Ectodermal cell (in vitro differentiated cells): ENCODE measurements at regions not wholly inside any gene's neighbourhood (a gene's known extent, or its start where the extent isn't known, plus 50 kb on each side); places are given as distances from the start of the nearest gene placed in this dataset.
"Not testable (repeated sequence)": the region's sequence is repeated elsewhere in the genome, so short reads cannot be mapped to it uniquely, and the experiment has no call there.

Experiments
- H3K27ac ChIP-seq: 2 replicates; pipeline ENCODE4 v1.7.0; 2013; ENCODE audit warnings: mild to moderate bottlenecking, low read depth, low read length; ENCODE audit not compliant: insufficient read depth, poor library complexity, severe bottlenecking
- H3K27me3 ChIP-seq: 2 replicates; pipeline ENCODE4 v1.7.0; 2013; ENCODE audit warnings: mild to moderate bottlenecking, low read length; ENCODE audit not compliant: insufficient read depth, control insufficient read depth, poor library complexity, severe bottlenecking
- H3K36me3 ChIP-seq: one replicate; pipeline ENCODE4 v1.7.0; 2013; ENCODE audit warnings: low read length; ENCODE audit not compliant: control insufficient read depth, insufficient read depth
- H3K4me1 ChIP-seq: one replicate; pipeline ENCODE4 v1.7.0; 2013; ENCODE audit warnings: low read length; ENCODE audit not compliant: control insufficient read depth, insufficient read depth
- H3K4me3 ChIP-seq: 2 replicates; pipeline ENCODE4 v1.7.0; 2013; ENCODE audit warnings: low read depth, low read length, control low read depth; ENCODE audit not compliant: insufficient read depth
- H3K9me3 ChIP-seq: 2 replicates; pipeline ENCODE4 v1.7.0; 2013; ENCODE audit warnings: mild to moderate bottlenecking, low read length, moderate library complexity; ENCODE audit not compliant: control insufficient read depth
- WGBS, 2 experiments: methylation state at CpG; one replicate each; pipeline ENCODE4 v1.1.7; 2013; ENCODE audit warnings: missing lambda C conversion rate in 2 of 2; 5-methylcytosine and 5-hydroxymethylcytosine counted together

DNA sequence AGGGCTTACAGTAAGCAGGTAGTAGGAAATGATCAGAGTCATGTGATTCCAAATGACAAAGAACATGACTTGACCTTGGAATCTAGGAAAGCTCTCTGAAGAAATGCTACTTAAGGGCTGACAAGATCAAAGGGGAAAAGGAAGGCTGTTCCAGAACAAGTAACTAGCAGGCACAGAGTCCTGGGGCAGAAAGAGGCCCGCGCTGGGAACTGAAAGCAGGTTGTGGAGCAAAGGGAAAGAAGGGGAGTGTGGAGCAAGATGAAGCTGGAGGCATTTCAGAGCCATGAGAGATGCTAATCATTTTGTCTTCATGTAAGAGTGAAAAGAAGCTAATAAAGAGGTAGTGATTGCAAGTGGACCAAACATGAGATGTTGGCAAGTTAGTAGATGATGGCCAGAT is 397.5 kb downstream of the DTWD2 start:
- Histone ChIP-seq H3K9me3 (no peaks in the 10 kb centered on the region), H3K36me3 (no peaks in the 10 kb centered on the region), H3K4me1 (no peaks in the 10 kb centered on the region), H3K27me3 (no peaks in the 10 kb centered on the region), H3K27ac (no peak overlapping the region), H3K4me3 (no peak overlapping the region)
- 92 to 95% methylated on average over 2 of the region's 2 CpGs for WGBS, 2 experiments

DNA sequence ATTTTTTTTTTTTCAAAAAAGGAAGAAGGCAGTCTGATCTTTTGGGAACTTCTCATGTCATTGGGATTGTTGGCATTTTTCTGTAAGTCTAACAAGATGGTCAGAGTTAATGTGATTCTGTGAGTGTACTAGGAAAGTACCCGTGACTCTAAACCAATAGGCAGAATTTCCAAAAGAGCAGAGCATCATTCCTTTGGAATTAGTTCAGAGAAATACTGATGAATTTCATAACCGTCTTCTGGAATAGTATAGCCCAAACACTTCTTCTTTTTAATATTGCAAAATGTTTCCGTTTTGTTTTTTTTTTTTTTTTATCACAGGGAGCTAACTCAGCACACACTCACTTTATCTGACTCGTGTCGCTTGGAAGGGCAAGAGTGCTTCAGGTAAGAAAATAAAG is 407.4 kb downstream of the DTWD2 start:
- Histone ChIP-seq H3K27me3 (no peaks in the 10 kb centered on the region), H3K36me3 (no peaks in the 10 kb centered on the region), H3K9me3 (no peaks in the 10 kb centered on the region), H3K4me3 (no peak overlapping the region), H3K27ac (no peak overlapping the region), H3K4me1 (no peaks in the 10 kb centered on the region)
- 89 to 91% methylated on average over 5 of the region's 5 CpGs for WGBS, 2 experiments

DNA sequence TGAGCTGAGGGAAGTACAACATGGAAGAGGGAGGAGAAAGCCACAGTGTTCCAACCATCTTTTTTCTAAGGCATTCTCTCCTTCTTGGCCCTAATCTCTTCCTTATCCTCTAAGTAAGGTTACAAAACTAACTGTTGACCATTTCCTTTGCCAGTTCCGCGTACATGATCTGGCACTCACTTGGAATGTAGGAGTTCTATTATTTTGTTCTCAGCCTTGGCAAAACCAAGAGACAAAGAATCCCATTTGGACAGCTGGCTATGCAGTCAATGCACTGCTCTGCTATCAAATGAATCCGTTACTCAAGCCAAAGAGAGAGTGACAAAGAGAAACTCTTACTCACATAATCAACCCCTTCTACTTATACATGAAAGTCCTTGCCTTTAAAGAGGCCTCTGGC is 410.3 kb downstream of the DTWD2 start:
- 96% methylated on average over 3 of the region's 3 CpGs for WGBS, 2 experiments
- no peak overlapping the region for H3K4me3 ChIP-seq

DNA sequence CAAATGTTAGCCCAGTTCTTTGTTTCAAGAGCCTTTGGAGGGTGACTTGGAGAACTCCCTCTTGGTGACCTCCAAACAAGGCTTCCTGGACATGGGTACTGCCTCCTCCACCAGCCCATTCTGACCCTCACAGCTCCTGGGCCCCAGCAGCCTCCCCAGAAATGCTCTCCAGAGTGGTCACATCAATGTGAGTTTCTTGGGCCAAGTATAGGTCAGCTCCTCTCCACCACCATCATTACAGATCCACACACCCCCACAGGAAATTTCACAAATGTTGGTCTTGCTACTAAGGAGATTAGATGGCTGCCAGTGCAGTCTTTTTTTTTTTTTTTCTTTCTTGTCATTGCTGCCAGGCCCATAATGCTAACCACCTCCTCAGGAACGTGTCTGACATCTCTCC is 410.7 kb downstream of the DTWD2 start:
- H3K36me3 ChIP-seq = no peaks in the 10 kb centered on the region
- no peak overlapping the region for H3K4me3 ChIP-seq
- 76 to 100% methylated on average over 1 of the region's 1 CpG for WGBS, 2 experiments
- H3K4me1 ChIP-seq = no peaks in the 10 kb centered on the region
- H3K27me3 ChIP-seq = no peaks in the 10 kb centered on the region
- H3K9me3 ChIP-seq = no peaks in the 10 kb centered on the region
- H3K27ac ChIP-seq = no peak overlapping the region

More for the DNA sequence above, 410.3 kb downstream of the DTWD2 start:
- no peaks in the 10 kb centered on the region for H3K36me3 ChIP-seq
- H3K27me3 ChIP-seq = no peaks in the 10 kb centered on the region
- H3K27ac ChIP-seq = no peak overlapping the region
- no peaks in the 10 kb centered on the region for H3K9me3 ChIP-seq
- H3K4me1 ChIP-seq = no peaks in the 10 kb centered on the region

DNA sequence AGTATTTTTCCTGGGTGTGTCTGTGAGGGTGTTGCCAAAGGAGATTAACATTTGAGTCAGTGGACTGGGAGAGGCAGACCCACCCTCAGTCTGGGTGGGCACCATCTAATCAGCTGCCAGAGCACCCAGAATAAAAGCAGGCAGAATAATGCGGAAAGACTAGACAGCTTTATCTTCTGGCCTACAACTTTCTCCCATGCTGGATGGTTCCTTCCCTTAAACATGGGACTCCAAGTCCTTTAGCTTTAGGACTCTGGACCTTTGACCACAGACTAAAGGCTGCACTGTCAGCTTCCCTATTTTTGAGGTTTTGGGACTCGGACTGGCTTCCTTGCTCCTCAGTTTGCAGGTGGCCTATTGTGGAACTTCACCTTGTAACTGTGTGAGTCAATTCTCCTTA is 418.1 kb downstream of the DTWD2 start:
- H3K4me1 ChIP-seq, H3K27ac ChIP-seq, H3K9me3 ChIP-seq, H3K4me3 ChIP-seq, H3K27me3 ChIP-seq, H3K36me3 ChIP-seq: not testable (repeated sequence)
- 95 to 96% methylated on average over 2 of the region's 2 CpGs for WGBS, 2 experiments

DNA sequence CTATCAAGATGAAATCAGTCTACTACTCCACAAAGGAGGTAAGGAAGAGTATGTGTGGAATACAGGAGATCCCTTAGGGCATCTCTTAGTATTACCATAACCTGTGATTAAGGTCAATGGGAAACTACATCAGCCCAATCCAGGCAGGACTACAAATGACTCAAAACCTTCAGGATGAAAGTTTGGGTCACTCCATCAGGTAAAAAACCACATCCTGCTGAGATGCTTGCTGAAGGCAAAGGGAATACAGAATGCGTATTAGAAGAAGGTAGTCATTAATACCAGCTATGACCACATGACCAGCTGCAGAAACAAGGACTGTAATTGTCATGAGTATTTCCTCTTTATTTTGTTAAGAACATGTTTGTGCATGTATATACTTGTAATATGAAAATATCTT is 418.8 kb downstream of the DTWD2 start:
- not testable (repeated sequence) for H3K27ac ChIP-seq, H3K4me1 ChIP-seq, H3K36me3 ChIP-seq, H3K27me3 ChIP-seq, H3K9me3 ChIP-seq, H3K4me3 ChIP-seq
- WGBS, 2 experiments = 88 to 93% methylated on average over 1 of the region's 1 CpG

DNA sequence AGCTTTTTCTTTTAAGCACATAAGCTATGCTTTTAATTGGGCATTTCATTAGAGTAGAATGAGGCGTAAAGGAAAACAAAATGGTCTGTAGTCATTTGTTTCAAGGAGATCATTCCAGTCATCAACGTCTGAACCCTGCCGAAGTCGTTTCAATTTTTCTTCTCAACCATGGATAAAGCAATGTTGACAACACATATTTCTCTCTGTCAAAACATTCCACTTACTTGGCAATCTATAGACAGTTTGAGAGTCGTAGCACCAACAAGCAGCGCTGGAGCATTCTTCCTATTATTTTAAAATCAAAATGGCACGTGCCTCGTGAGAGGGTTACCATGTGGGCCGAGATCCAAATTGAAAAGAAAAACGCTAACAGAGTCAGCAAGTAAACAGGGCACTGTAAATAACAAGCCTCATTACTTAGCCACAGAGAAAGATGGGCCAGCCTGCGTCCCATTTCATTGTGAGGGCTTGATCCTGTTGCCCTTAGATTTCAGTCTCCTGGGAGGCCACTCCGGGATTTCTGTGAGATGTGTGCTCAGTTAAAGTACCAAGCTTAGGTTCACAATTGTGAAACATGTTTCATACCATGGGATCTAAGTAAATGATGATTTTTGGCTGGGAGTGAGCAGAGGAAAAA is 422.9 kb downstream of the DTWD2 start:
- H3K4me3 ChIP-seq = no peak overlapping the region
- WGBS, 2 experiments = 91 to 93% methylated on average over 12 of the region's 12 CpGs
- H3K9me3 ChIP-seq = no peaks in the 10 kb centered on the region
- H3K27me3 ChIP-seq = no peaks in the 10 kb centered on the region
- H3K36me3 ChIP-seq = no peaks in the 10 kb centered on the region
- H3K27ac ChIP-seq = no peak overlapping the region
- H3K4me1 ChIP-seq = no peaks in the 10 kb centered on the region

DNA sequence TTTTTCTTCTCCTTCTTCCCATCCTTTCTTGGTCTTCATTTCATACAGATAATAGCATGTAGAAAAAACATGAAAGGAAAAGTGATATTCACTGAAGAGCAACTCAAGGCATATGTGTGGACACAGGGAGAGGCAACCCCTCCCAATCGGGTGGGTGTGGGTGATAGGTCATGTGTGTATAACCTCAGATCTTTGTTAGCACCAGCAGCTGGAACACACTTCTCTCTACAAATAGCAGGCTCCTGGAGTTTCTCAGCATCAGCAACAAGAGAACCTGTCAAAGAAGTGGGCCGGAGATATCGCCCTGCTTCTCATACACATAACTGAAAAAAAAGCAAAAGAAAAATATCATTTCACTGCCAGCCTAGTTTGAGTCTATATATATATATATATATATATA is 426.4 kb downstream of the DTWD2 start:
- WGBS, 2 experiments = 89 to 90% methylated on average over 2 to 3 of the region's 3 CpGs
- Histone ChIP-seq H3K9me3 (no peaks in the 10 kb centered on the region), H3K4me1 (no peaks in the 10 kb centered on the region), H3K27ac (no peak overlapping the region), H3K4me3 (no peak overlapping the region), H3K36me3 (no peaks in the 10 kb centered on the region), H3K27me3 (no peaks in the 10 kb centered on the region)

DNA sequence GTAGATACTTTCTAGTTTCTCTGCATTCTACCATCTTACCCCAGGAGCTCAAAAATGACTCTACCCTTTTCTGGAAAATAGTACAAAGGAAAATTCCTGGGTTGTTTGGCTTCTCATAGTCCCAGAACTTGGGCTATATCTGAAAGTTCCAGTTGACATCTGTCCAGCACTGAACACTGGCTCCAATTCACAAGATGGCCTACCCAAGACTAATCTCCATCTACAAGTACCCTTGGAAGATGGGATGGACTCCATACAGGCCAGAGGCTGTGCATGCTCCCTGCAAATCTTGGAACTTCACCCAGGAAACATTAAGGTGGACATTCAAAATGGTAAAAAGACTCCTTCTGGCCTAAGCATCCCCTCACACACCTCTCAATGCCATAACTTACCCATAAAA is 427.1 kb downstream of the DTWD2 start:
- Histone ChIP-seq H3K27me3 (no peaks in the 10 kb centered on the region), H3K36me3 (no peaks in the 10 kb centered on the region), H3K27ac (no peak overlapping the region), H3K4me3 (no peak overlapping the region), H3K9me3 (no peaks in the 10 kb centered on the region), H3K4me1 (no peaks in the 10 kb centered on the region)

DNA sequence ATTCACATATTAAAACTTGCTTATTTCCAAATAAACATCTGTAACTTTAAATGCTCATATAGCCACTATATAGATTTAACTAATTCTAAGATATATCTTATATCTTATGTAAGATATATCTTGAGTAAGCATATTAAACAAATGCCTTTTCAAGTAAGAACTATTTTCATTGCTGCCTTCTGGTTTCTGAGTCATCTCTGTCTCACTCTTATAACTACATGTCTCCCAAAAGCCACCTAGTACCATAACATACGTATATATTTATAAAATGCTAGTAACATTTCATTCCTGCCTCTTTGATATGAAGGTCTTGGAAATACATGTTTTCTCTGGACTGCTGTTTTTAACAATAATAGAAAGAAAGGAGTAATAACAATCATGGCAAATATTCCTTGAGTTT is 429.5 kb downstream of the DTWD2 start:
- 100% methylated on average over 1 of the region's 1 CpG; no CpG with 5 or more reads in 1 of the 2 experiments for WGBS, 2 experiments
- Histone ChIP-seq H3K27me3 (no peaks in the 10 kb centered on the region), H3K4me1 (no peaks in the 10 kb centered on the region), H3K36me3 (no peaks in the 10 kb centered on the region), H3K27ac (no peak overlapping the region), H3K4me3 (no peak overlapping the region), H3K9me3 (no peaks in the 10 kb centered on the region)

DNA sequence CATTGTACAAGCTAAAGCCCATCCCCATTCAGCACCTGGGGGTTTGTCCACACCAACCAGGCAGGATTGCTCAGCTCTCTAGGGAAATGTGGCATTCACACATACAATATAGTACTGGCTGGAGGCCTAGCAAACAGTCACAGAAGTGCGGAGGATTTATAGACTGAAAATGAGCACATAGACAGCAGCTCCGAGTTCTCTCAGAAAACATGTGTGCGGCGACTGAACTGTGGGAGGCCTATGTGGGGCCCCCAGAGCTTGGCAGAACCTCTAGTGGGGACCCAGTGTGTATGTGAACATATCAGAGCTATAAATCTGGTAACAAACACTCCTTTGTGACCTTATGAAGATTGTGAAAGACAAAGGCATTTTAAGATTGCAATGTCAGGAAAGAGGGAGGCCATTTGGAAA is 431.1 kb downstream of the DTWD2 start:
- no peak overlapping the region for H3K4me3 ChIP-seq
- no peaks in the 10 kb centered on the region for H3K27me3 ChIP-seq
- H3K27ac ChIP-seq = no peak overlapping the region
- WGBS, 2 experiments = 94% methylated on average over 4 of the region's 4 CpGs
- no peaks in the 10 kb centered on the region for H3K4me1 ChIP-seq
- no peaks in the 10 kb centered on the region for H3K36me3 ChIP-seq
- no peaks in the 10 kb centered on the region for H3K9me3 ChIP-seq
